DOHH2 (cell line): ENCODE measurements at regions not wholly inside any gene's neighbourhood (a gene's known extent, or its start where the extent isn't known, plus 50 kb on each side); places are given as distances from the start of the nearest gene placed in this dataset.

Experiments used
- H3F3A ChIP-seq: fragments of 200-600 bp; sonication (generic), shearing (Covaris generic); 2 replicates; pipeline ENCODE4 v1.6.0; 2016; ENCODE audit warnings: antibody characterized with exemption, mild to moderate bottlenecking; ENCODE audit not compliant: control insufficient read depth, insufficient read depth
- H3K27ac ChIP-seq: fragments of 200-600 bp; sonication (generic); 2 replicates; pipeline ENCODE4 v1.5.1; 2014; ENCODE audit warnings: low read depth, mild to moderate bottlenecking, low read length, moderate library complexity
- H3K27me3 ChIP-seq: fragments of 200-600 bp; sonication (generic); 2 replicates; pipeline ENCODE4 v1.6.1; 2014; ENCODE audit warnings: mild to moderate bottlenecking, low read length, mixed read lengths; ENCODE audit not compliant: control insufficient read depth
- H3K36me3 ChIP-seq: fragments of 200-600 bp; sonication (generic); 2 replicates; pipeline ENCODE4 v1.6.1; 2014; ENCODE audit warnings: mild to moderate bottlenecking, low read length, moderate library complexity, mixed read lengths; ENCODE audit not compliant: control insufficient read depth
- H3K4me1 ChIP-seq: fragments of 200-600 bp; sonication (generic); 2 replicates; pipeline ENCODE4 v1.6.1; 2014; ENCODE audit warnings: mild to moderate bottlenecking, low read length, mixed read lengths; ENCODE audit not compliant: control insufficient read depth
- H3K4me2 ChIP-seq: fragments of 200-600 bp; sonication (generic); 2 replicates; pipeline ENCODE4 v1.6.0; 2014; ENCODE audit warnings: mild to moderate bottlenecking, low read length, moderate library complexity
- H3K4me3 ChIP-seq: fragments of 200-600 bp; sonication (generic); 2 replicates; pipeline ENCODE4 v1.5.1; 2014; ENCODE audit warnings: mild to moderate bottlenecking, low read length, mixed read lengths
- H3K79me2 ChIP-seq: fragments of 200-600 bp; sonication (generic); 2 replicates; pipeline ENCODE4 v1.6.1; 2014; ENCODE audit warnings: mild to moderate bottlenecking, low read length, mixed read lengths; ENCODE audit not compliant: control insufficient read depth
- H3K9me2 ChIP-seq: fragments of 200-600 bp; sonication (generic); replicated peaks from 2 replicates; pipeline ENCODE4 v1.6.1; 2014; ENCODE audit warnings: mild to moderate bottlenecking, low read length, mixed read lengths; ENCODE audit not compliant: control insufficient read depth
- H3K9me3 ChIP-seq: fragments of 200-600 bp; sonication (generic); 2 replicates; pipeline ENCODE4 v1.6.1; 2014; ENCODE audit warnings: antibody characterized with exemption, low read length, mixed read lengths; ENCODE audit not compliant: control insufficient read depth, insufficient read depth
- H4K20me1 ChIP-seq: fragments of 200-600 bp; sonication (generic); 2 replicates; pipeline ENCODE4 v1.6.0; 2014; ENCODE audit warnings: low read depth, mild to moderate bottlenecking, antibody characterized with exemption, low read length, moderate library complexity; ENCODE audit not compliant: control insufficient read depth, insufficient read depth
- CTCF ChIP-seq: fragments of 200-600 bp; sonication (generic); IDR thresholded peaks from one replicate; pipeline ENCODE4 v1.5.1; 2014; ENCODE audit warnings: antibody characterized with exemption, mild to moderate bottlenecking, low read depth, low read length; ENCODE audit not compliant: poor library complexity, severe bottlenecking
- EZH2phosphoT487 ChIP-seq: fragments of 200-600 bp; sonication (generic); IDR thresholded peaks from 2 replicates; pipeline ENCODE4 v1.6.1; 2017; ENCODE audit warnings: borderline replicate concordance, mild to moderate bottlenecking, antibody characterized with exemption, low read length, moderate library complexity, mixed read lengths

GRCh38 chr10:47175181-47176123, 124.5 kb upstream of the GDF10 start:
- H3K79me2 ChIP-seq: no peaks in the 10 kb centered on the region
- H3K9me2 ChIP-seq: no peaks in the 10 kb centered on the region
- no peaks in the 10 kb centered on the region for H3F3A ChIP-seq
- no peak overlapping the region for H3K27ac ChIP-seq
- H3K36me3 ChIP-seq: no peaks in the 10 kb centered on the region
- no peak overlapping the region for H3K4me3 ChIP-seq
- H3K4me1 ChIP-seq: no peaks in the 10 kb centered on the region
- H4K20me1 ChIP-seq: no peaks in the 10 kb centered on the region
- H3K9me3 ChIP-seq: no peaks in the 10 kb centered on the region
- no peaks in the 10 kb centered on the region for H3K27me3 ChIP-seq
- H3K4me2 ChIP-seq: no peak overlapping the region
- TF ChIP-seq CTCF (no peak), EZH2phosphoT487 (no peak)

- Histone ChIP-seq H3K9me2 (no peaks in the 10 kb centered on the region), H3K27ac (no peak overlapping the region), H3K4me1 (no peaks in the 10 kb centered on the region)
Observed at GRCh38 chr10:47176206-47176902, 123.6 kb upstream of the GDF10 start.

More at GRCh38 chr10:47176206-47176902, 123.6 kb upstream of the GDF10 start:
- no peaks in the 10 kb centered on the region for H3F3A ChIP-seq
- H3K79me2 ChIP-seq: no peaks in the 10 kb centered on the region
- no peaks in the 10 kb centered on the region for H3K36me3 ChIP-seq
- TF ChIP-seq CTCF (no peak), EZH2phosphoT487 (no peak)
- no peaks in the 10 kb centered on the region for H4K20me1 ChIP-seq
- H3K27me3 ChIP-seq: no peaks in the 10 kb centered on the region
- H3K9me3 ChIP-seq: no peaks in the 10 kb centered on the region
- no peak overlapping the region for H3K4me3 ChIP-seq
- H3K4me2 ChIP-seq: no peak overlapping the region
